ENCODE measurements at regions not wholly inside any gene's neighbourhood (a gene's known extent, or its start where the extent isn't known, plus 50 kb on each side); places are given as distances from the start of the nearest gene placed in this dataset.

- no peak for TF ChIP-seq CTCF (IDR thresholded peaks at IDR 0.05; ENCODE audit: poor library complexity, severe bottlenecking)
- no peak for TF ChIP-seq RAD21 (conservative IDR thresholded peaks at IDR 0.05)
- no peak for TF ChIP-seq TAF1 (IDR thresholded peaks at IDR 0.05; ENCODE audit: low read depth)
- H3K27me3 ChIP-seq (ENCODE audit: insufficient read depth, low read depth, low read length) = no peaks in the 10 kb centered on the region
- no peak overlapping the region for H3K4me2 ChIP-seq (ENCODE audit: low read length)
- H3K36me3 ChIP-seq (ENCODE audit: insufficient read depth, low read length) = no peaks in the 10 kb centered on the region
- H3K27ac ChIP-seq (ENCODE audit: low read length) = no peak overlapping the region
- no peaks in the 10 kb centered on the region for H3K79me2 ChIP-seq (replicated peaks; ENCODE audit: insufficient read depth, low read length)
- no peak overlapping the region for H3K4me3 ChIP-seq (ENCODE audit: low read length)
- H3K9me2 ChIP-seq (ENCODE audit: insufficient read depth, low read length) = no peaks in the 10 kb centered on the region
- no peaks in the 10 kb centered on the region for H4K20me1 ChIP-seq (ENCODE audit: insufficient read depth)
- H3K9me3 ChIP-seq (ENCODE audit: low read length) = no peaks in the 10 kb centered on the region
- no peak overlapping the region for H2AFZ ChIP-seq (ENCODE audit: low read depth, low read length)
- no peak overlapping the region for H3K9ac ChIP-seq (ENCODE audit: low read length)
- no peaks in the 10 kb centered on the region for H3F3A ChIP-seq (ENCODE audit: insufficient read depth, low read length, poor library complexity, severe bottlenecking)
These were observed 1563.4 kb downstream of the C4orf33 start for GRCh38 chr4:130659320-130659719.

GRCh38 chr4:130668859-130669258 is 1572.9 kb downstream of the C4orf33 start:
- no peaks in the 10 kb centered on the region for H3K9me2 ChIP-seq (ENCODE audit: insufficient read depth, low read length)
- peak overlapping the region; percentile 29 for H3K4me3 ChIP-seq (ENCODE audit: low read length)
- no peaks in the 10 kb centered on the region for H3K9me3 ChIP-seq (ENCODE audit: low read length)
- TF ChIP-seq SMC3 (conservative IDR thresholded peaks at IDR 0.05; ENCODE audit: poor library complexity) = no peak
- peak; percentile 90 for TF ChIP-seq EP300 (conservative IDR thresholded peaks at IDR 0.05; ENCODE audit: poor library complexity, severe bottlenecking)
- TF ChIP-seq POLR2AphosphoS5 (IDR thresholded peaks at IDR 0.05) = peak; percentile 66
- H3K79me2 ChIP-seq (replicated peaks; ENCODE audit: insufficient read depth, low read length) = no peaks in the 10 kb centered on the region
- peak overlapping the region; percentile 33 for H3K4me2 ChIP-seq (ENCODE audit: low read length)
- H4K20me1 ChIP-seq (ENCODE audit: insufficient read depth) = no peaks in the 10 kb centered on the region
- H3F3A ChIP-seq (ENCODE audit: insufficient read depth, low read length, poor library complexity, severe bottlenecking) = no peaks in the 10 kb centered on the region
- H3K27me3 ChIP-seq (ENCODE audit: insufficient read depth, low read depth, low read length) = no peaks in the 10 kb centered on the region
- H3K36me3 ChIP-seq (ENCODE audit: insufficient read depth, low read length) = no peaks in the 10 kb centered on the region
- no peak overlapping the region for H2AFZ ChIP-seq (ENCODE audit: low read depth, low read length)
- H3K9ac ChIP-seq (ENCODE audit: low read length) = no peak overlapping the region
- peak overlapping the region; percentile 54 for H3K27ac ChIP-seq (ENCODE audit: low read length)

GRCh38 chr4:130675266-130675665 is 1579.3 kb downstream of the C4orf33 start:
- no peaks in the 10 kb centered on the region for H3K27me3 ChIP-seq (ENCODE audit: insufficient read depth, low read depth, low read length)
- H3K4me3 ChIP-seq (ENCODE audit: low read length) = peak overlapping the region; percentile 8
- no peak for TF ChIP-seq MXI1 (conservative IDR thresholded peaks at IDR 0.05; ENCODE audit: poor library complexity, severe bottlenecking)
- peak; percentile 74 for TF ChIP-seq EP300 (conservative IDR thresholded peaks at IDR 0.05; ENCODE audit: poor library complexity, severe bottlenecking)
- peak; percentile 88 for TF ChIP-seq REST (IDR thresholded peaks at IDR 0.05; ENCODE audit: borderline replicate concordance)
- peak; percentile 9 for TF ChIP-seq POLR2AphosphoS5 (IDR thresholded peaks at IDR 0.05)
- peak overlapping the region; percentile 54 for H3K27ac ChIP-seq (ENCODE audit: low read length)
- H3K79me2 ChIP-seq (replicated peaks; ENCODE audit: insufficient read depth, low read length) = no peaks in the 10 kb centered on the region
- no peaks in the 10 kb centered on the region for H4K20me1 ChIP-seq (ENCODE audit: insufficient read depth)
- no peaks in the 10 kb centered on the region for H3K9me3 ChIP-seq (ENCODE audit: low read length)
- no peak overlapping the region for H3K4me2 ChIP-seq (ENCODE audit: low read length)
- H3F3A ChIP-seq (ENCODE audit: insufficient read depth, low read length, poor library complexity, severe bottlenecking) = no peaks in the 10 kb centered on the region
- no peaks in the 10 kb centered on the region for H3K36me3 ChIP-seq (ENCODE audit: insufficient read depth, low read length)
- H2AFZ ChIP-seq (ENCODE audit: low read depth, low read length) = no peak overlapping the region
- H3K9ac ChIP-seq (ENCODE audit: low read length) = no peak overlapping the region
- no peaks in the 10 kb centered on the region for H3K9me2 ChIP-seq (ENCODE audit: insufficient read depth, low read length)

All from neural cell (in vitro differentiated cells).